ENCODE measurements at regions not wholly inside any gene's neighbourhood (a gene's known extent, or its start where the extent isn't known, plus 50 kb on each side); places are given as distances from the start of the nearest gene placed in this dataset.

- Mint-ChIP-seq H3K27me3 (ENCODE audit: low read depth) (no peaks in the 10 kb centered on the region), H3K9me3 (no peaks in the 10 kb centered on the region), H3K4me3 (no peak overlapping the region), H3K27ac (peak overlapping the region in 2 of 3 experiments; percentile 40 to 78), H3K36me3 (ENCODE audit: low read depth) (no peaks in the 10 kb centered on the region), H3K4me1 (peaks cover 38% of the 10 kb centered on the region)
- TF ChIP-seq, protein P1, sequence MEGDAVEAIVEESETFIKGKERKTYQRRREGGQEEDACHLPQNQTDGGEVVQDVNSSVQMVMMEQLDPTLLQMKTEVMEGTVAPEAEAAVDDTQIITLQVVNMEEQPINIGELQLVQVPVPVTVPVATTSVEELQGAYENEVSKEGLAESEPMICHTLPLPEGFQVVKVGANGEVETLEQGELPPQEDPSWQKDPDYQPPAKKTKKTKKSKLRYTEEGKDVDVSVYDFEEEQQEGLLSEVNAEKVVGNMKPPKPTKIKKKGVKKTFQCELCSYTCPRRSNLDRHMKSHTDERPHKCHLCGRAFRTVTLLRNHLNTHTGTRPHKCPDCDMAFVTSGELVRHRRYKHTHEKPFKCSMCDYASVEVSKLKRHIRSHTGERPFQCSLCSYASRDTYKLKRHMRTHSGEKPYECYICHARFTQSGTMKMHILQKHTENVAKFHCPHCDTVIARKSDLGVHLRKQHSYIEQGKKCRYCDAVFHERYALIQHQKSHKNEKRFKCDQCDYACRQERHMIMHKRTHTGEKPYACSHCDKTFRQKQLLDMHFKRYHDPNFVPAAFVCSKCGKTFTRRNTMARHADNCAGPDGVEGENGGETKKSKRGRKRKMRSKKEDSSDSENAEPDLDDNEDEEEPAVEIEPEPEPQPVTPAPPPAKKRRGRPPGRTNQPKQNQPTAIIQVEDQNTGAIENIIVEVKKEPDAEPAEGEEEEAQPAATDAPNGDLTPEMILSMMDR (IDR thresholded peaks at IDR 0.05; ENCODE audit: unreplicated experiment in 3 of 3), result no peak
Observed at GRCh38 chr12:90015228-90015627, 306.6 kb upstream of the ATP2B1 start.

- Mint-ChIP-seq H3K27ac (peak overlapping the region in 1 of 3 experiments; percentile 41), H3K27me3 (ENCODE audit: low read depth) (no peaks in the 10 kb centered on the region), H3K4me3 (no peak overlapping the region), H3K4me1 (peaks cover 43% of the 10 kb centered on the region), H3K9me3 (no peaks in the 10 kb centered on the region), H3K36me3 (ENCODE audit: low read depth) (no peaks in the 10 kb centered on the region)
- TF ChIP-seq, protein P1 (IDR thresholded peaks at IDR 0.05; ENCODE audit: unreplicated experiment in 3 of 3), result peak in 1 of 3 experiments; percentile 13
Observed at GRCh38 chr12:90013409-90013808, 304.8 kb upstream of the ATP2B1 start.

GRCh38 chr12:90010089-90010488, 301.5 kb upstream of the ATP2B1 start:
- H3K27ac Mint-ChIP-seq, result no peak overlapping the region
- no peaks in the 10 kb centered on the region for H3K9me3 Mint-ChIP-seq
- peaks cover 31% of the 10 kb centered on the region for H3K4me1 Mint-ChIP-seq
- no peak overlapping the region for H3K4me3 Mint-ChIP-seq
- TF ChIP-seq, protein P1 (IDR thresholded peaks at IDR 0.05; ENCODE audit: unreplicated experiment in 3 of 3), result no peak
- no peaks in the 10 kb centered on the region for H3K36me3 Mint-ChIP-seq (ENCODE audit: low read depth)
- no peaks in the 10 kb centered on the region for H3K27me3 Mint-ChIP-seq (ENCODE audit: low read depth)

GRCh38 chr12:90008277-90008676, 299.6 kb upstream of the ATP2B1 start:
- Mint-ChIP-seq H3K27ac (peak overlapping the region in 2 of 3 experiments; percentile 23 to 68), H3K4me3 (no peak overlapping the region), H3K4me1 (peaks cover 15% of the 10 kb centered on the region), H3K36me3 (ENCODE audit: low read depth) (no peaks in the 10 kb centered on the region), H3K9me3 (no peaks in the 10 kb centered on the region), H3K27me3 (ENCODE audit: low read depth) (no peaks in the 10 kb centered on the region)
- TF ChIP-seq, protein P1 (IDR thresholded peaks at IDR 0.05; ENCODE audit: unreplicated experiment in 3 of 3), result no peak

GRCh38 chr12:90004319-90005074, 295.9 kb upstream of the ATP2B1 start:
- Mint-ChIP-seq H3K4me1 (peaks cover 23% of the 10 kb centered on the region), H3K4me3 (no peak overlapping the region), H3K36me3 (ENCODE audit: low read depth) (no peaks in the 10 kb centered on the region), H3K27ac (peak overlapping the region in 1 of 3 experiments; percentile 2), H3K9me3 (no peaks in the 10 kb centered on the region), H3K27me3 (ENCODE audit: low read depth) (peaks cover 3% of the 10 kb centered on the region)
- TF ChIP-seq, protein P1 (IDR thresholded peaks at IDR 0.05; ENCODE audit: unreplicated experiment in 3 of 3), result no peak

GRCh38 chr12:90003688-90004087, 295.1 kb upstream of the ATP2B1 start:
- Mint-ChIP-seq H3K9me3 (no peaks in the 10 kb centered on the region), H3K4me3 (no peak overlapping the region), H3K27ac (no peak overlapping the region), H3K4me1 (peaks cover 27% of the 10 kb centered on the region), H3K27me3 (ENCODE audit: low read depth) (peaks cover 3% of the 10 kb centered on the region), H3K36me3 (ENCODE audit: low read depth) (no peaks in the 10 kb centered on the region)
- TF ChIP-seq, protein P1 (IDR thresholded peaks at IDR 0.05; ENCODE audit: unreplicated experiment in 3 of 3), result no peak

All from nephron (organoid).